ENCODE measurements at regions not wholly inside any gene's neighbourhood (a gene's known extent, or its start where the extent isn't known, plus 50 kb on each side); places are given as distances from the start of the nearest gene placed in this dataset.

GRCh38 chr18:56545464-56545863, 92.9 kb downstream of the TXNL1 start:
- DNase-seq: no peak

GRCh38 chr18:56542476-56542875, 95.9 kb downstream of the TXNL1 start:
- DNase-seq: no peak

- no peak for DNase-seq
These were observed 96.6 kb downstream of the TXNL1 start for GRCh38 chr18:56541793-56542192.

GRCh38 chr18:56541340-56541739, 97.1 kb downstream of the TXNL1 start:
- DNase-seq: no peak

GRCh38 chr18:56538746-56539145, 99.6 kb downstream of the TXNL1 start:
- DNase-seq: no peak

GRCh38 chr18:56532176-56532840, 106.1 kb downstream of the TXNL1 start:
- DNase-seq: no peak

- no peak for DNase-seq
These were observed 115.6 kb downstream of the TXNL1 start for GRCh38 chr18:56522816-56523215.

- no peak for DNase-seq
These were observed 117.1 kb downstream of the TXNL1 start for GRCh38 chr18:56521263-56521662.

- DNase-seq: no peak
These were observed 120.6 kb downstream of the TXNL1 start for GRCh38 chr18:56517761-56518160.

GRCh38 chr18:56517196-56517595, 121.2 kb downstream of the TXNL1 start:
- no peak for DNase-seq

- DNase-seq: no peak
These were observed 121.6 kb downstream of the TXNL1 start for GRCh38 chr18:56516789-56517188.

GRCh38 chr18:56515522-56515921, 122.9 kb downstream of the TXNL1 start:
- DNase-seq: no peak

- DNase-seq: no peak
These were observed 126.4 kb downstream of the TXNL1 start for GRCh38 chr18:56511996-56512395.

GRCh38 chr18:56510108-56510507, 128.3 kb downstream of the TXNL1 start:
- no peak for DNase-seq

GRCh38 chr18:56509656-56510055, 128.7 kb downstream of the TXNL1 start:
- no peak for DNase-seq

- DNase-seq: no peak
These were observed 129.9 kb downstream of the TXNL1 start for GRCh38 chr18:56508370-56509036.

GRCh38 chr18:56505971-56506370, 132.4 kb downstream of the TXNL1 start:
- no peak for DNase-seq

- no peak for DNase-seq
These were observed 133.1 kb downstream of the TXNL1 start for GRCh38 chr18:56505293-56505692.

GRCh38 chr18:56501896-56502295, 136.5 kb downstream of the TXNL1 start:
- DNase-seq: no peak

GRCh38 chr18:56495884-56496283, 142.5 kb downstream of the TXNL1 start:
- DNase-seq: no peak

- DNase-seq: no peak
These were observed 144.9 kb downstream of the TXNL1 start for GRCh38 chr18:56493531-56493930.

- no peak for DNase-seq
These were observed 146.3 kb downstream of the TXNL1 start for GRCh38 chr18:56492136-56492535.

GRCh38 chr18:56490942-56491341, 147.4 kb downstream of the TXNL1 start:
- no peak for DNase-seq

GRCh38 chr18:56489893-56490292, 148.5 kb downstream of the TXNL1 start:
- DNase-seq: no peak

GRCh38 chr18:56488739-56489138, 149.7 kb downstream of the TXNL1 start:
- DNase-seq: no peak

Measured in NCI-H187 (cell line).